H1 (cell line): ENCODE measurements at regions not wholly inside any gene's neighbourhood (a gene's known extent, or its start where the extent isn't known, plus 50 kb on each side); places are given as distances from the start of the nearest gene placed in this dataset.

Experiments used
- CHD7 ChIP-seq: fragments of 300-600 bp; sonication (generic); IDR thresholded peaks from 2 replicates; pipeline ENCODE4 v1.7.1; 2012; ENCODE audit warnings: low read length, moderate library complexity, mild to moderate bottlenecking, inconsistent platforms; ENCODE audit not compliant: insufficient replicate concordance

- TF ChIP-seq CHD7, result no peak
These were observed 1704.7 kb downstream of the KCNT2 start (continued) for GRCh38 chr1:194903524-194903923.
